ENCODE measurements at regions not wholly inside any gene's neighbourhood (a gene's known extent, or its start where the extent isn't known, plus 50 kb on each side); places are given as distances from the start of the nearest gene placed in this dataset.

GRCh38 chr3:59450946-59451763 is 401.3 kb upstream of the CFAP20DC start (continued):
- peak; percentile 5; the same call in 1 of the 2 replicates for TF ChIP-seq USF2 (IDR thresholded peaks at IDR 0.05; ENCODE audit: borderline replicate concordance, low read depth, low read length)
- TF ChIP-seq JUNB (IDR thresholded peaks at IDR 0.05): peak; percentile 52; the same call in 1 of the 2 replicates
- no peak for TF ChIP-seq NRF1 (conservative IDR thresholded peaks at IDR 0.05; ENCODE audit: low read depth, low read length)
- TF ChIP-seq PAX8 (IDR thresholded peaks at IDR 0.05): no peak
- no peak for TF ChIP-seq NFYB (IDR thresholded peaks at IDR 0.05; ENCODE audit: insufficient read depth, low read depth, low read length)
- no peak for TF ChIP-seq RB1 (IDR thresholded peaks at IDR 0.05; ENCODE audit: borderline replicate concordance)
- TF ChIP-seq MYC (IDR thresholded peaks at IDR 0.05; ENCODE audit: insufficient read depth, insufficient read length, insufficient replicate concordance, low read length, severe bottlenecking): no peak
- peak; percentile 81; the same call in 1 of the 2 replicates for TF ChIP-seq PAX5 (IDR thresholded peaks at IDR 0.05; ENCODE audit: borderline replicate concordance, low read depth, low read length)
- TF ChIP-seq SMAD1 (IDR thresholded peaks at IDR 0.05; ENCODE audit: low read depth, partially characterized antibody): no peak
- peak; percentile 93 for TF ChIP-seq MEF2A (IDR thresholded peaks at IDR 0.05; ENCODE audit: insufficient read depth, low read depth, low read length)
- no peak for TF ChIP-seq BCLAF1 (IDR thresholded peaks at IDR 0.05)
- peak; percentile 83 for TF ChIP-seq ATF7 (IDR thresholded peaks at IDR 0.05; ENCODE audit: low read depth)
- TF ChIP-seq CUX1 (IDR thresholded peaks at IDR 0.05; ENCODE audit: insufficient replicate concordance, low read depth, low read length): peak; percentile 70
- peak; percentile 57; the same call in 1 of the 2 replicates for TF ChIP-seq STAT3 (IDR thresholded peaks at IDR 0.05; ENCODE audit: low read depth, low read length)
- TF ChIP-seq KAT2A (conservative IDR thresholded peaks at IDR 0.05; ENCODE audit: control insufficient read depth, low read depth, low read length): no peak
- peak; percentile 36 for TF ChIP-seq PBX3 (IDR thresholded peaks at IDR 0.05; ENCODE audit: insufficient replicate concordance, low read depth, low read length)
- no peak for TF ChIP-seq POLR2AphosphoS5 (IDR thresholded peaks at IDR 0.05; ENCODE audit: low read length)
- no peak for TF ChIP-seq SIN3A (IDR thresholded peaks at IDR 0.05; ENCODE audit: low read depth, low read length)
- TF ChIP-seq BRCA1 (IDR thresholded peaks at IDR 0.05; ENCODE audit: low read depth, low read length): no peak
- TF ChIP-seq RBBP5 (conservative IDR thresholded peaks at IDR 0.05): peak; percentile 93; the same call in 1 of the 2 replicates
